Keratinocyte (primary cell): ENCODE measurements at regions not wholly inside any gene's neighbourhood (a gene's known extent, or its start where the extent isn't known, plus 50 kb on each side); places are given as distances from the start of the nearest gene placed in this dataset.

Experiments used
- EZH2 ChIP-seq: IDR thresholded peaks from one replicate; pipeline ENCODE4 v1.6.1; 2012; ENCODE audit warnings: inconsistent platforms, mild to moderate bottlenecking, low read length, moderate library complexity
- TF ChIP-seq, protein P1 (sequence below), 3 experiments: IDR thresholded peaks in 1 of 3; conservative IDR thresholded peaks in 1 of 3; optimal IDR thresholded peaks in 1 of 3; 2 replicates in 2 of 3; 3 replicates in 1 of 3; pipeline versions ENCODE3 to v1.5.1; 2011; ENCODE audit warnings: low read length in 3 of 3, mild to moderate bottlenecking in 3 of 3, moderate library complexity in 2 of 3, control low read depth in 1 of 3, inconsistent platforms in 1 of 3; ENCODE audit not compliant: insufficient read depth in 2 of 3; ENCODE audit errors: extremely low read depth in 1 of 3

DNA sequence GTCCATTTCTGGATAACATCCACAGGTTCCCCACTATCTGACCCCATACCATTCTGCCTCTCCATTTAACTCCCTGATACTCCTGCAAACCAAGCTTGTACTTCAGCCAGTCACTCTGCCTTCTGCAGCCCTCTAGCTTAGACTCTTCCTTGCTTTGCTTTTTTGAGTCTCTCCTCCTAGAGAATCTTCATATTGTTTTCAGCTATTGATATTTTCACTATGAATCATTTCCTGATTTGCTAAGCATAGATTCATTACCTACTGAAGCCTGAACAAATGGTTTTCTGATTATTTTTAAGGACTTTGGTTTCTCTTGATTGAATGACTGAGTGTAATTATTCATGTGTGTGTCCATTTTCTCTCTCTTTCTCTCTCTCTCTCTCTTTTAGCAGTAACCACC, 2102.3 kb upstream of the CELF4 start:
- TF ChIP-seq, protein P1, sequence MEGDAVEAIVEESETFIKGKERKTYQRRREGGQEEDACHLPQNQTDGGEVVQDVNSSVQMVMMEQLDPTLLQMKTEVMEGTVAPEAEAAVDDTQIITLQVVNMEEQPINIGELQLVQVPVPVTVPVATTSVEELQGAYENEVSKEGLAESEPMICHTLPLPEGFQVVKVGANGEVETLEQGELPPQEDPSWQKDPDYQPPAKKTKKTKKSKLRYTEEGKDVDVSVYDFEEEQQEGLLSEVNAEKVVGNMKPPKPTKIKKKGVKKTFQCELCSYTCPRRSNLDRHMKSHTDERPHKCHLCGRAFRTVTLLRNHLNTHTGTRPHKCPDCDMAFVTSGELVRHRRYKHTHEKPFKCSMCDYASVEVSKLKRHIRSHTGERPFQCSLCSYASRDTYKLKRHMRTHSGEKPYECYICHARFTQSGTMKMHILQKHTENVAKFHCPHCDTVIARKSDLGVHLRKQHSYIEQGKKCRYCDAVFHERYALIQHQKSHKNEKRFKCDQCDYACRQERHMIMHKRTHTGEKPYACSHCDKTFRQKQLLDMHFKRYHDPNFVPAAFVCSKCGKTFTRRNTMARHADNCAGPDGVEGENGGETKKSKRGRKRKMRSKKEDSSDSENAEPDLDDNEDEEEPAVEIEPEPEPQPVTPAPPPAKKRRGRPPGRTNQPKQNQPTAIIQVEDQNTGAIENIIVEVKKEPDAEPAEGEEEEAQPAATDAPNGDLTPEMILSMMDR (optimal IDR thresholded peaks at IDR 0.05 in 1 of 3, IDR thresholded peaks at IDR 0.05 in 1 of 3, conservative IDR thresholded peaks at IDR 0.05 in 1 of 3; ENCODE audit: extremely low read depth in 1 of 3, insufficient read depth in 2 of 3, low read length in 3 of 3) = no peak
- TF ChIP-seq EZH2 = no peak
